ENCODE measurements at regions not wholly inside any gene's neighbourhood (a gene's known extent, or its start where the extent isn't known, plus 50 kb on each side); places are given as distances from the start of the nearest gene placed in this dataset.

GRCh38 chr13:75023609-75024008, 458.4 kb downstream of the TBC1D4 start:
- no peak for FAIRE-seq
- H3K56ac ChIP-seq (replicated peaks; ENCODE audit: insufficient read length, low read depth, low read length) = no peak overlapping the region
- H2AK5ac ChIP-seq (ENCODE audit: low read depth, low read length) = no peak overlapping the region
- no peak overlapping the region for H3K9ac ChIP-seq (replicated peaks in 1 of 4; ENCODE audit: extremely low read depth in 1 of 4, low read depth in 3 of 4, low read length in 3 of 4)
- no peak overlapping the region for H2BK120ac ChIP-seq (replicated peaks; ENCODE audit: low read depth, low read length)
- no peaks in the 10 kb centered on the region for H3K9me3 ChIP-seq (ENCODE audit: insufficient read depth in 2 of 2, low read depth in 1 of 2, low read length in 1 of 2)
- H3K23ac ChIP-seq (ENCODE audit: insufficient read length) = no peak overlapping the region
- H3K14ac ChIP-seq (ENCODE audit: insufficient read length) = no peak overlapping the region
- no peak overlapping the region for H3K18ac ChIP-seq (ENCODE audit: extremely low read depth, low read length)
- H2AFZ ChIP-seq (ENCODE audit: low read length) = no peak overlapping the region
- H3K79me1 ChIP-seq (ENCODE audit: low read depth, low read length) = no peaks in the 10 kb centered on the region
- no peaks in the 10 kb centered on the region for H3K4me1 ChIP-seq (replicated peaks in 1 of 4; ENCODE audit: control insufficient read depth in 3 of 4, insufficient read depth in 4 of 4, low read length in 3 of 4)
- no peaks in the 10 kb centered on the region for H3K36me3 ChIP-seq (ENCODE audit: control insufficient read depth in 2 of 4, insufficient read depth in 4 of 4, low read length in 3 of 4)
- no peaks in the 10 kb centered on the region for H3K79me2 ChIP-seq (ENCODE audit: control insufficient read depth in 1 of 2, insufficient read depth in 2 of 2, low read length in 2 of 2)
- WGBS, 2 experiments (ENCODE audit: extremely low coverage in 1 of 2, insufficient coverage in 1 of 2, insufficient read length in 1 of 2, insufficient replicate concordance in 2 of 2, low coverage in 1 of 2, low lambda C conversion rate in 2 of 2, missing lambda C conversion rate in 1 of 2) = 88% methylated on average over 1 of the region's 1 CpG; no CpG with 5 or more reads in 1 of the 2 experiments
- no peak overlapping the region for H4K91ac ChIP-seq (replicated peaks; ENCODE audit: insufficient read length, low read length)
- H3K4ac ChIP-seq (replicated peaks; ENCODE audit: insufficient read length, low read depth, low read length) = no peak overlapping the region
- ChIA-PET CTCF (ENCODE audit: partially characterized antibody) (interaction anchor here (1.0 kb wide), 1 partner anchor 15 kb away, joined by 3 read pairs; no protein-coding TSS in a partner anchor), POLR2A (ENCODE audit: partially characterized antibody) (no interaction called here)
- no peak overlapping the region for H2BK15ac ChIP-seq (ENCODE audit: low read length)
- H3K27ac ChIP-seq (ENCODE audit: low read depth, low read length) = no peak overlapping the region
- H4K20me1 ChIP-seq (replicated peaks in 1 of 2; ENCODE audit: control insufficient read depth in 1 of 2, insufficient read depth in 2 of 2, low read length in 2 of 2) = no peaks in the 10 kb centered on the region
- H2BK5ac ChIP-seq (ENCODE audit: low read depth, low read length) = no peak overlapping the region
- no peak overlapping the region for H4K5ac ChIP-seq (ENCODE audit: insufficient read length, low read depth, low read length)
- no peaks in the 10 kb centered on the region for H3K23me2 ChIP-seq (ENCODE audit: low read depth, low read length)
- H3K4me2 ChIP-seq (ENCODE audit: insufficient read depth in 1 of 2, low read depth in 2 of 2, low read length in 2 of 2) = no peak overlapping the region
- H3K4me3 ChIP-seq (ENCODE audit: extremely low read depth in 1 of 4, insufficient read depth in 2 of 4, low read depth in 3 of 4, low read length in 4 of 4) = no peak overlapping the region
- DNase-seq (ENCODE audit: low read depth in 1 of 2, low spot score in 2 of 2) = no peak
- H2BK20ac ChIP-seq (ENCODE audit: low read length) = no peak overlapping the region
- H3K27me3 ChIP-seq (replicated peaks in 1 of 4; ENCODE audit: control insufficient read depth in 3 of 4, extremely low read depth in 1 of 4, insufficient read depth in 3 of 4, low read length in 3 of 4) = no peaks in the 10 kb centered on the region
- no peak overlapping the region for H4K8ac ChIP-seq (ENCODE audit: extremely low read depth, insufficient read depth, low read length)
- no peak overlapping the region for H2BK12ac ChIP-seq (ENCODE audit: low read depth, low read length)
- TF ChIP-seq CTBP2 (IDR thresholded peaks at IDR 0.05; ENCODE audit: borderline replicate concordance, insufficient read depth, insufficient read length, low read length) (no peak), KDM4A (IDR thresholded peaks at IDR 0.05; ENCODE audit: low read depth, low read length, severe bottlenecking) (no peak), EGR1 (IDR thresholded peaks at IDR 0.05; ENCODE audit: borderline replicate concordance, low read depth, low read length) (no peak), RAD21 (IDR thresholded peaks at IDR 0.05 in 1 of 2, conservative IDR thresholded peaks at IDR 0.05 in 1 of 2; ENCODE audit: low read depth in 2 of 2, low read length in 2 of 2) (no peak), POU5F1 (IDR thresholded peaks at IDR 0.05; ENCODE audit: low read depth, low read length) (no peak), TAF1 (IDR thresholded peaks at IDR 0.05; ENCODE audit: low read depth, low read length) (no peak), ATF2 (IDR thresholded peaks at IDR 0.05; ENCODE audit: low read length) (no peak), EZH2 (IDR thresholded peaks at IDR 0.05; ENCODE audit: low read depth, low read length, severe bottlenecking) (no peak), USF2 (IDR thresholded peaks at IDR 0.05; ENCODE audit: low read length) (no peak), TAF7 (optimal IDR thresholded peaks at IDR 0.05; ENCODE audit: borderline replicate concordance, low read depth, low read length) (no peak), SUZ12 (IDR thresholded peaks at IDR 0.05; ENCODE audit: low read length) (no peak)
